Karpas-422 (cell line): ENCODE measurements at regions not wholly inside any gene's neighbourhood (a gene's known extent, or its start where the extent isn't known, plus 50 kb on each side); places are given as distances from the start of the nearest gene placed in this dataset.

Experiments
- DNase-seq: peaks from one replicate; pipeline ENCODE4 v3.0.0-alpha.2; 2015
- H2AFZ ChIP-seq: fragments of 200-600 bp; sonication (generic); 2 replicates; pipeline ENCODE4 v1.6.1; 2014; ENCODE audit warnings: antibody characterized with exemption, low read length, mixed read lengths
- H3K27ac ChIP-seq: fragments of 200-600 bp; sonication (generic); 2 replicates; pipeline ENCODE4 v1.5.1; 2014; ENCODE audit warnings: mild to moderate bottlenecking, low read length, moderate library complexity
- H3K27me3 ChIP-seq: fragments of 200-600 bp; sonication (generic); 2 replicates; pipeline ENCODE4 v1.6.1; 2014; ENCODE audit warnings: low read length, mixed read lengths
- H3K36me3 ChIP-seq: fragments of 200-600 bp; sonication (generic); 2 replicates; pipeline ENCODE4 v1.6.1; 2014; ENCODE audit warnings: low read length, mixed read lengths; ENCODE audit not compliant: insufficient read depth
- H3K4me1 ChIP-seq: fragments of 200-600 bp; sonication (generic); 2 replicates; pipeline ENCODE4 v1.6.1; 2014; ENCODE audit warnings: mild to moderate bottlenecking, low read length, mixed read lengths
- H3K4me2 ChIP-seq: fragments of 200-600 bp; sonication (generic); 2 replicates; pipeline ENCODE4 v1.6.1; 2014; ENCODE audit warnings: low read length, low read depth, mild to moderate bottlenecking; ENCODE audit not compliant: poor library complexity, severe bottlenecking
- H3K4me3 ChIP-seq: fragments of 200-600 bp; sonication (generic); 2 replicates; pipeline ENCODE4 v1.5.1; 2014; ENCODE audit warnings: mild to moderate bottlenecking, antibody characterized with exemption, low read length, mixed read lengths
- H3K79me2 ChIP-seq: fragments of 200-600 bp; sonication (generic); 2 replicates; pipeline ENCODE4 v1.6.1; 2014; ENCODE audit warnings: mild to moderate bottlenecking, low read length, mixed read lengths
- H3K9ac ChIP-seq: fragments of 200-600 bp; sonication (generic); 2 replicates; pipeline ENCODE4 v1.6.0; 2014; ENCODE audit warnings: low read length
- H3K9me2 ChIP-seq: fragments of 200-600 bp; sonication (generic), shearing (Covaris generic); replicated peaks from 2 replicates; pipeline ENCODE4 v1.6.0; 2014; ENCODE audit warnings: mild to moderate bottlenecking, low read length, moderate library complexity; ENCODE audit not compliant: insufficient read depth
- H3K9me3 ChIP-seq: fragments of 300-700, 200-600 bp; sonication (generic); 2 replicates; pipeline ENCODE4 v1.6.1; 2014; ENCODE audit warnings: low read length, mixed read lengths
- H4K20me1 ChIP-seq: fragments of 200-600 bp; sonication (generic); 2 replicates; pipeline ENCODE4 v1.6.1; 2014; ENCODE audit warnings: mild to moderate bottlenecking, antibody characterized with exemption, low read length, low read depth; ENCODE audit not compliant: insufficient read depth

GRCh38 chr9:99474186-99474585 lies 252.1 kb downstream of the SEC61B start:
- H2AFZ ChIP-seq: no peak overlapping the region
- H3K9me3 ChIP-seq: no peaks in the 10 kb centered on the region
- DNase-seq: no peak
- H3K4me3 ChIP-seq: no peak overlapping the region
- H3K9me2 ChIP-seq: no peaks in the 10 kb centered on the region
- no peaks in the 10 kb centered on the region for H4K20me1 ChIP-seq
- no peak overlapping the region for H3K27ac ChIP-seq
- H3K27me3 ChIP-seq: 0 out of 2 replicates have a peak, but pooled peaks cover 3% of the 10 kb centered on the region
- H3K4me1 ChIP-seq: no peaks in the 10 kb centered on the region
- no peaks in the 10 kb centered on the region for H3K79me2 ChIP-seq
- H3K36me3 ChIP-seq: no peaks in the 10 kb centered on the region
- no peak overlapping the region for H3K4me2 ChIP-seq
- no peak overlapping the region for H3K9ac ChIP-seq

GRCh38 chr9:99475401-99476065 lies 253.5 kb downstream of the SEC61B start:
- no peaks in the 10 kb centered on the region for H4K20me1 ChIP-seq

GRCh38 chr9:99478469-99479027 lies 256.5 kb downstream of the SEC61B start:
- no peak overlapping the region for H3K27ac ChIP-seq
- no peaks in the 10 kb centered on the region for H3K36me3 ChIP-seq
- no peaks in the 10 kb centered on the region for H4K20me1 ChIP-seq
- H3K4me3 ChIP-seq: no peak overlapping the region
- H3K79me2 ChIP-seq: no peaks in the 10 kb centered on the region
- no peak overlapping the region for H3K9ac ChIP-seq
- no peaks in the 10 kb centered on the region for H3K9me3 ChIP-seq
- no peak for DNase-seq
- no peaks in the 10 kb centered on the region for H3K9me2 ChIP-seq
- no peak overlapping the region for H2AFZ ChIP-seq
- H3K4me1 ChIP-seq: no peaks in the 10 kb centered on the region
- 0 out of 2 replicates have a peak, but pooled peaks cover 3% of the 10 kb centered on the region for H3K27me3 ChIP-seq
- H3K4me2 ChIP-seq: no peak overlapping the region

More at GRCh38 chr9:99475401-99476065, 253.5 kb downstream of the SEC61B start:
- no peaks in the 10 kb centered on the region for H3K36me3 ChIP-seq
- 0 out of 2 replicates have a peak, but pooled peaks cover 3% of the 10 kb centered on the region for H3K27me3 ChIP-seq
- H3K9me3 ChIP-seq: no peaks in the 10 kb centered on the region
- H3K4me1 ChIP-seq: no peaks in the 10 kb centered on the region
- no peaks in the 10 kb centered on the region for H3K79me2 ChIP-seq
- H3K9me2 ChIP-seq: no peaks in the 10 kb centered on the region
- no peak overlapping the region for H2AFZ ChIP-seq
- no peak overlapping the region for H3K9ac ChIP-seq
- no peak for DNase-seq
- H3K4me2 ChIP-seq: no peak overlapping the region
- H3K27ac ChIP-seq: no peak overlapping the region
- H3K4me3 ChIP-seq: no peak overlapping the region

GRCh38 chr9:99479929-99480328 lies 257.8 kb downstream of the SEC61B start:
- Histone ChIP-seq H3K36me3 (no peaks in the 10 kb centered on the region), H3K27me3 (0 out of 2 replicates have a peak, but pooled peaks cover under 1% of the 10 kb centered on the region), H3K4me2 (no peak overlapping the region), H3K9me2 (no peaks in the 10 kb centered on the region), H3K79me2 (no peaks in the 10 kb centered on the region), H3K9ac (no peak overlapping the region), H3K4me1 (no peaks in the 10 kb centered on the region), H2AFZ (no peak overlapping the region), H3K27ac (no peak overlapping the region), H3K4me3 (no peak overlapping the region), H3K9me3 (no peaks in the 10 kb centered on the region), H4K20me1 (no peaks in the 10 kb centered on the region)
- no peak for DNase-seq

GRCh38 chr9:99485459-99485858 lies 263.4 kb downstream of the SEC61B start:
- Histone ChIP-seq H3K9me2 (no peaks in the 10 kb centered on the region), H3K4me1 (no peaks in the 10 kb centered on the region), H3K4me3 (no peak overlapping the region), H3K4me2 (no peak overlapping the region), H3K27me3 (no peaks in the 10 kb centered on the region), H4K20me1 (no peaks in the 10 kb centered on the region), H3K9ac (no peak overlapping the region), H3K36me3 (no peaks in the 10 kb centered on the region), H2AFZ (no peak overlapping the region), H3K79me2 (no peaks in the 10 kb centered on the region), H3K27ac (no peak overlapping the region), H3K9me3 (no peaks in the 10 kb centered on the region)
- DNase-seq: no peak

GRCh38 chr9:99486684-99487083 lies 264.6 kb downstream of the SEC61B start:
- DNase-seq: no peak
- Histone ChIP-seq H4K20me1 (no peaks in the 10 kb centered on the region), H3K9me2 (no peaks in the 10 kb centered on the region), H3K27me3 (no peaks in the 10 kb centered on the region), H3K9ac (no peak overlapping the region), H3K36me3 (no peaks in the 10 kb centered on the region), H3K4me2 (no peak overlapping the region), H2AFZ (no peak overlapping the region), H3K79me2 (no peaks in the 10 kb centered on the region), H3K27ac (no peak overlapping the region), H3K4me1 (no peaks in the 10 kb centered on the region), H3K9me3 (no peaks in the 10 kb centered on the region), H3K4me3 (no peak overlapping the region)

- Histone ChIP-seq H3K9me2 (no peaks in the 10 kb centered on the region), H3K27ac (no peak overlapping the region), H3K4me2 (no peak overlapping the region), H3K4me3 (no peak overlapping the region), H3K9ac (no peak overlapping the region), H3K36me3 (no peaks in the 10 kb centered on the region), H3K9me3 (no peaks in the 10 kb centered on the region), H3K4me1 (no peaks in the 10 kb centered on the region), H4K20me1 (no peaks in the 10 kb centered on the region), H3K27me3 (no peaks in the 10 kb centered on the region), H3K79me2 (no peaks in the 10 kb centered on the region), H2AFZ (no peak overlapping the region)
- DNase-seq: no peak
Measured at GRCh38 chr9:99488131-99489059, 266.3 kb downstream of the SEC61B start.

- Histone ChIP-seq H3K27ac (no peak overlapping the region), H3K9me2 (no peaks in the 10 kb centered on the region), H3K79me2 (no peaks in the 10 kb centered on the region), H3K36me3 (no peaks in the 10 kb centered on the region), H3K4me1 (no peaks in the 10 kb centered on the region), H4K20me1 (no peaks in the 10 kb centered on the region), H3K9ac (no peak overlapping the region), H3K4me3 (no peak overlapping the region), H3K27me3 (no peaks in the 10 kb centered on the region), H2AFZ (no peak overlapping the region), H3K4me2 (no peak overlapping the region), H3K9me3 (no peaks in the 10 kb centered on the region)
- DNase-seq: no peak
Measured at GRCh38 chr9:99489060-99489413, 267.0 kb downstream of the SEC61B start.
